ENCODE measurements at regions not wholly inside any gene's neighbourhood (a gene's known extent, or its start where the extent isn't known, plus 50 kb on each side); places are given as distances from the start of the nearest gene placed in this dataset.
"Not testable (repeated sequence)": the region's sequence is repeated elsewhere in the genome, so short reads cannot be mapped to it uniquely, and the experiment has no call there.

DNA sequence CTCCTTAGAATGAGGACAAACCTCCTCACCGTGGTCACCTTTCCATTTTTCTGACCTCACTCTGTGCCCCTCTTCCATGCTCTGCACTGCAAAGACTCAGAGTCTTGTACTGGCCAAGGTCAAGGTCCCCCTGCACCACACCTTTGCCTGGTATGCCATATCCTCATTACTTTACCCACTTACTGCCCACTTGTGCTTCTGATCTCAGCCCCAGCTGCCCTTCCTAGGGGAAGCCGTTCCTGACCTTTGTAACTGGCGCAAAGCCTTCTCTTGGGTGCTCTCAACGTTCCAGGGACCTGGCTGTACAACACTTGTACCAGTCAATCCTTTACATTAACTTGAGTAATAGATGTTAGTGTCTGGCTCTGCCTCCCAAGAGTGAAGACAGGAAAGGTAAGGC lies 256.0 kb downstream of the SV2B start:
- DNase-seq = no peak

- DNase-seq = no peak
Measured at GRCh38 chr15:91357011-91357410, 257.0 kb downstream of the SV2B start.

- no peak for DNase-seq
Measured at GRCh38 chr15:91357486-91357885, 257.4 kb downstream of the SV2B start.

GRCh38 chr15:91358405-91358804 lies 258.3 kb downstream of the SV2B start:
- no peak for DNase-seq

DNA sequence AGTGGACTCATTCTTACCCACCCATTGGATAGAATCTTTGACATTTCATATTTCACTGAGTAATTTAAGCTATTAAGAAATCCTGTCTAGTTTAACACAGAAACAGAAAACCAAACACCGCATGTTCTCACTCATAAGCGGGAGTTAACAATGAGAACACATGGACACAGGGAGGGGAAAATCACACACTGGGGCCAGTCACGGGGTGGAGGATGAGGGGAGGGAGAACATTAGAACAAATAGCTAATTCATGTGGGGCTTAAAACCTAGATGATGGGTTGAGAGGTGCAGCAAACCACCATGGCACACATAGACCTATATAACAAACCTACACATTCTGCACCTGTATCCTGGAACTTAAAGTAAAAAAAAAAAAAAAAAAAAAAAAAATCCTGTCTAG lies 261.6 kb downstream of the SV2B start:
- DNase-seq = not testable (repeated sequence)

- DNase-seq = no peak
Measured at GRCh38 chr15:91366111-91366510, 266.1 kb downstream of the SV2B start.

DNA sequence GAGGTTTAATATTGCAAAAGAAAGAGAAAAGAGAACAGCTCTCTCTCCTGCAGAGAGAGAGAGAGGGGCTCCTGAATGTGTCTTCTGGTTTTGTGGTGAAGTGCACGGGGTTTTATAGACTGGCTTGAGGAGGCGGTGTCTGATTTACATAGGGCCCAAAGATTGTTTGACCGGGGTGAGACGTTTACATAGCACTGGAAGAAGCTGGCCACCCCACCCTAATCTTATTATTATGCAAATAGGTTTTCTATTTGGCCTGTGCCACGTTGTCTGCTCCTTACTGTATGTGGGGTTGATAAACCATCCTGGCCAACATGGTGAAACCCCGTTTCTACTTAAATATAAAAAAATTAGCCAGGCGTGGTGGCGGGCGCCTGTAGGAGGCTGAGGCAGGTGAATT lies 268.6 kb downstream of the SV2B start:
- no peak for DNase-seq

DNA sequence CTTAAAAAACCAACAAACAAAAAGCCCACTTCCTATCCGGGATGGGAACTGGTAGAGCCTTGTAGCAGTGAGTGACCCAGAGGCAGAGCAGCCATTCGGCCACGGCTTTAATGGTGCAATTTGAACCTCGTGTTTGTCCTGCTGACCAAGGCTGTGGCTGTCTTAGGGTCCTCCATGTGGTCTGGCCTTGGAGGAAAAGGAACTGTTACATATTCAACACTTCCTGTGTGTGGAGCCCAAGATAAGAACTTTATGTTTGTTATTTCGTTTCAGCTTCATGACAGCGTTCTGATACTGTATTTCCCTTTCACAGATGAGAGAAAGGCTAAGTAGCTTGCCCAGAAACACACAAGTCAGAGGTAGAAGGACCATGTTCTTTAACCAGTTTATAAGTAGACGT lies 269.8 kb downstream of the SV2B start:
- peak; percentile 75 for DNase-seq

DNA sequence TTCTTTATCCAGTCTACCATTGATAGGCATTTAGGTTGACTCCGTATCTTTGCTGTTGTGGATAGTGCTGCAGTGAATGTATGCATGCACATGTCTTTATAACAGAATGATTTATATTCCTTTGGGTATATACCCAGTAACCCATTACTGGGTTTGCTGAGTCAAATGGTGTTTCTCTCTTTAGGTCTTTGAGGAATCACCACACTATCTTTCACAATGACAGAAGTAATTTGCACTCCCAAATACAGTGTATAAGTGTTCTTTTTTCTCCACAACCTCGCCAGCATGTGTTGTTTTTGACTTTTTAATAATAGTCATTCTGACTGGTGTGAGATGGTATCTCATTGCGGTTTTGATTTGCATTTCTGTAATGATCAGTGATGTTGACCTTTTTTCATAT lies 271.3 kb downstream of the SV2B start:
- DNase-seq = not testable (repeated sequence)

DNA sequence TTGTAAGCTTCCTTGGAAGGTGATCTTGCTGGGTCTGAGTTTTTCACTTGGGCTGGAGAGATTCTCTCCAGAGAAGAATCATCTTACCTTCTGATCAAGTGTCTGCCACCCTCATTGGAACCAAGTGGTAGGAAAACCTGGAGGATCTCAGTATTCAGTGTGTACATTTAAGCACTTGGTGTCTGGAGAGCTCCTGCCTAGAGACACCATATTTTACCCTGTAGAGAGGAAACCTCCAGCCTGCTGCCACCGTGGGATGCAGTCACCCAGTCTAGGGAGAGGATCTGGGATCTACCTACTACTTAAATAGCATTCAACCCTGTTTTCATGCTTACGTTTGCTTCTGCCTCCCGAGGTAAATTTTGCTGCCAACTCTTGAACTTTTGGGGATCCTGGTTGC lies 274.3 kb downstream of the SV2B start:
- DNase-seq = no peak

DNA sequence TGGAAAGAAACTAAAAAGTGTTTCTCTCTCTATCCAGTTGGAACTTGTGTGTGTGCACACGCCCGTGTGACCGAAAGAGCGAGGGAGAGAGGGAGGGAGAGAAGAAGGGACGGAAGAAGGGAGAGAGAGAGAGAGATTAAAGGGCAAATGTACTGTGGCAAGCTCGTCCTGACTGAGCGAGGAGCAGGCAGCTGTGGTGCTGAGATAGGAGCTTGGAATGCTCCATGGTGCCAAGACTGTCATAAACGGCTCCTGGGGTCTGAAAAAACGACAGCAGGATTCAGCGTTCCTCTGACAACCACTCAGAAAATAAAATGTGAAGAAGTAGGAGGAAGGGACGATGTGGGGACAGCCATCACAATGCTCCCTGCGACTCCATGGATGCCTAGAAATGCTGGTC lies 276.0 kb downstream of the SV2B start:
- no peak for DNase-seq

DNA sequence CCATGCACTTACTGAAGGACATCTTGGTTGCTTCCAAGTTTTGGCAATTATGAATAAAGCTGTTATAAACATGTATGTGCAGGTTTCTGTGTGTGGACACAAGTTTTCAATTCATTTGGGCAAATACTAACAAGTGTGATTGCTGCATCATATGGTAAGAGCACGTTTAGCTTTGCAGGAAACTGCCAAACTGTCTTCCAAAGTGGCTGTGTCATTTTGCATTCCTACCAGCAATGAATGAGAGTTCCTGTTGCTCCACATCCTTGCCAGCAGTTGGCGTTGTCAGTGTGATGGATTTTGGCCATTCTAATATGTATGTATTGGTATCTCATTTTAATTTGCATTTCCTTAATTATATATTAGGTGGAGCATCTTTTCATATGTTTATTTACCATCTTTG lies 280.1 kb downstream of the SV2B start:
- no peak for DNase-seq

DNA sequence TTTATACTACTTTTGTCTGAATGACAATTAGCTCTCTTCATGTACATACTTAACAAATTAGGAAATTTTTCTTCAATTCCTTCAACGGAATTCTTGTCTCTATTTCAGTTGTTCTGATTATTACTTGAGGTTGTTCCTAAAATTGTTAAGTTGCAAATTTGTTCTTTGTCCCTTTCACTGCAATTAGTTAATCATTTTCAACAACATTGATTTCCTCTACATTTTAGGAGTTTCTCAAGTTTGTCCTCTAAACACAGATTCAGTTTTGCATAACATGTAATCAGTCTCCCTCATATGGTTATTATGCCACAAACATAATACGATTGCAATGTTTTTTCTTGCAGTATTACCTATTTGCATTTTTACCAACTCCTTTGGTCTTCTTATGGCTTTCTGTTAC lies 283.5 kb downstream of the SV2B start:
- DNase-seq = no peak

GRCh38 chr15:91384189-91384730 lies 284.2 kb downstream of the SV2B start:
- DNase-seq = peak; percentile 48

DNA sequence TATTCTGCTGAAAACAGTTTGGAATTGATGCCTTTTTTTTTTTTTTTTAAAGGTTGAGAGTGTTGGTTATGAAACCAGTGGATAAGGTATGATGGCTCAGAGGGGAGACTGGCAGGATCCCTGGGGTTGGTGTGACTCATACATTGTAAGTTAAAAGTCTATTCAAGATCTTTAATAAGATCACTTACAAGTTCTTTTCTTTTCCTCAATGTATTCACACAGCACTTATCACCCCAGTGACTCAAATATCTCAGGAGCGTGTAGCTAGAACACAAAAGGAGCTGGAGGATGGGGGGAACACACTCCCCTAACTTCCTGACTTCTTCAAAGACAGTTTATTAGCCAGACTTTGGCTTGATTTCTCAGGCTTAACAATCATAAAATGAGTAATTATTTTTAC lies 285.3 kb downstream of the SV2B start:
- DNase-seq = no peak

GRCh38 chr15:91393186-91393585 lies 293.1 kb downstream of the SV2B start:
- DNase-seq = peak; percentile 45

GRCh38 chr15:91400481-91400880 lies 300.4 kb downstream of the SV2B start:
- DNase-seq = peak; percentile 31

DNA sequence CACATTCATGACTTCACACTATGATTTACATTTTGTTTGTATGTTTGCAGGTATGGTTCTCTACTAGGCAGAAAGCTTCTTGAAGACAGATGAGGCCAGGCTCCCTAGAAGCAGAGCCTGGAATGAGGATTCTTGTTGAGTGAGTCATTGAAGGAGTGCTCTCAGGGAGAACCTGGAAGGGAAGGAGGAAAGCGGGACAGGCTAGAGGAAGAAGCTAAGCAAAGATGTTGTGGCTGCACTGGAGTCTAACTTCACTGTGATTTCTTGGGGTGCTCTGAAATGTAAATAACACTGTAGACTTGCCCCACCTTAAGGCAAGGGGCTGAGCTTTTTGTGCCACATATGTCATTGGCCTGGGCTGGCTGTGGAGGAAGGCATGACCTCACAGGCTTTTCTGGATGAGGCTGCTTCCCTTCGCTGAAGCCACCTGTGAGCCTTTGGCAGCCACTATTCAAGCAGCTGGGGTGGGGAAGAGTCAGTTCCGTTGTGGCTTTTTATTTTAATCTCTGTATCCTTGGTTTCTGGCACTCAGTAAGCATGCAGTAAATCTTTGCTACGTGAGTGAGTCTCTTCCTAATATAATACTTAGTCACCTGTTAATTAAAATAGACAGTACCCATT lies 307.3 kb downstream of the SV2B start:
- DNase-seq = peak; percentile 30

GRCh38 chr15:91408476-91409076 lies 308.5 kb downstream of the SV2B start:
- no peak for DNase-seq

- DNase-seq = no peak
Measured at GRCh38 chr15:91409387-91409786, 309.3 kb downstream of the SV2B start.

- no peak for DNase-seq
Measured at GRCh38 chr15:91411586-91411985, 311.5 kb downstream of the SV2B start.

DNA sequence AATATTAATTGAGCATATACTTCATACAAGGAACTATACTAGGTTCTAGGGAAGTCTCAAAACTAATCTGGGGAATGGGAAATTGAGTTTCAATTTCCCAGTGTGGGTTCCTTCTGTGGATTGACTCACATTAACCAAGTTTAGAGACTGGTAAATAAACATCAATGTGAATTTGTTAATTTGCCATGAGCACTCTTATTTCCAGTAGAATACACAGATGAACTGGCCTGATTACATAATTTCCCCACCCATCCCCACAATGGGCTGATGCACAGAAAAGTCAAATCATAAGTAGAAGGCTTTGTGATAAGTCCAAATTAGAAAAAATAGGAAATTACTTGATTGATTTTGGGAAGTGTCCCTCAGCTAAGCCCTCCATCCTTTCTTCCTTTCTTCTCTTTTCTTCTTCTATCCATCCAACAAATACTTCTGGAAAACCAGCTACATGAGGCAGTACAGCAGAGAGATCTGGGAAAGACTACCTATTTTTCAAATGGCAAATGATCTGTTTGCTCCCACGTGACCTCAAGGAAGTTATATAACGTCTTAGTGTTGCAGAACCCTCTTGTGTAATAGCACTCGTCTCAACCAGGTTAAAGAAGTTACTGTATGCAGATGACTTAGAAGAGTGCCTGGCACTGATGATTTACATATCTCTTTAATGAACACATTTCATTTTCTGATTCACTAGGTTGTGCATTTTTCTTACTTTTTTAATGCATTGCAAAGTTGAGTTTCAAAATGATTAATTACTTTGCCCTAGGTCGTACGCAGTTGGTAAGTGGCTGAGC lies 312.3 kb downstream of the SV2B start:
- peak; percentile 29 for DNase-seq

DNA sequence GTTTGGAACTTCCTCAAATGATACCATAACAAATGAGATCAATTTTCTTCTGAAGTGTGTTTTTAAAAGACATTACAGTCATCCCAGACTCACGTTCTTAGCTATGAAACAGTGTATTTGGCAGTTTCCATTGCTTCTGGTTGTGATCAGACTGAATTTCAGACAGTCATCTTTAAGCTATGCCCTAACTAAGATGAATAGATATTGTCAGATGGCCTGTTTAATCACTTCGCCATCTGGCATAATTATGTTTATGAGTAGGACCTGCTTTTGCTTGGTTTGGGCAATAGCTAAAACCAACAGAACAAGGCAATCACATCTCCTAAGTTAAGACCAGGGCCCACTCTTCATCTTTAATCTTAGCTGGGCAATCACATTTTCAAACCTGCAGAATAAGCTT lies 313.1 kb downstream of the SV2B start:
- no peak for DNase-seq

DNA sequence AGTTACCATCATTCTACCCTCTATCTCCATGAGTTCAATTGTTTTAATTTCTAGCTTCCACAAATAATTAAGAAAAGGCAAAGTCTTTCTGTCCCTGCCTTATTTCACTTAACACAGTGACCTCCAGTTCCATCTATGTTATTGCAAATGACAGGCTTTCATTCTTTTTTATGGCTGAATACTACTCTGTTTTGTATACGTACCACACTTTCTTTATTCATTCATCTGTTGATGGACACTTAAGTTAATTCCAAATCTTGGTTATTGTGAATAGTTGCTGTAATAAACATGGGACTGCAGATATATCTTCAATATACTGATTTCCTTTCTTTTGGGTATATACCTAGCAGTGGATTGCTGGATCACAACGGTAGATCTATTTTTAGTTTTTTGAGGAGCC lies 314.1 kb downstream of the SV2B start:
- no peak for DNase-seq
